ENCODE measurements at regions not wholly inside any gene's neighbourhood (a gene's known extent, or its start where the extent isn't known, plus 50 kb on each side); places are given as distances from the start of the nearest gene placed in this dataset.
"Not testable (repeated sequence)": the region's sequence is repeated elsewhere in the genome, so short reads cannot be mapped to it uniquely, and the experiment has no call there.

DNA sequence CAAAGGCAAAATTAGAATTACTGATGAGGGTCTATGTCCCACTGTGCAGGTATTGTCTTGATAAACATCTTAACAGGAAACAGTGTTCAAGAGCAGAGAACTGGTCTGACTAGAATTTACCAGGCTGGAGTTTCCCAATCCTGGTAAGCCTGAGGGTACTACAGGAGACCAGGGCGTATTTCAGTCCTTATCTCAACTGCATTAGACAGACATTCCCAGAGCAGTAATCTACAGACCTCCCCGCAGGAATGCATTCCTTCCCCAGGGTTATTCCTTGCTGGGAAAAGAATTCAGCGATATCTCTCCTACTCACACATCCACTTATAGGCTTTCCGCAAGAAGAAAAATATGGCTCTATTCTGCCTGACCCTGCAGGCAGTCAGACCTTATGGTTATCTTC, 276.0 kb upstream of the SUCLG2 start:
- intact Hi-C loops (cut with DNase I, micrococcal nuclease) = not testable (repeated sequence)

GRCh38 chr3:67923796-67924195, 269.4 kb upstream of the SUCLG2 start:
- ATAC-seq (no peak), DNase-seq (no peak)
- intact Hi-C loops (cut with DNase I, micrococcal nuclease) = no loop called here

More for the DNA sequence above, 276.0 kb upstream of the SUCLG2 start:
- not testable (repeated sequence) for DNase-seq, ATAC-seq

- no peak for ATAC-seq
- no peak for DNase-seq
- intact Hi-C loops (cut with DNase I, micrococcal nuclease) = no loop called here
Observed at GRCh38 chr3:67920969-67921368, 266.6 kb upstream of the SUCLG2 start.

DNA sequence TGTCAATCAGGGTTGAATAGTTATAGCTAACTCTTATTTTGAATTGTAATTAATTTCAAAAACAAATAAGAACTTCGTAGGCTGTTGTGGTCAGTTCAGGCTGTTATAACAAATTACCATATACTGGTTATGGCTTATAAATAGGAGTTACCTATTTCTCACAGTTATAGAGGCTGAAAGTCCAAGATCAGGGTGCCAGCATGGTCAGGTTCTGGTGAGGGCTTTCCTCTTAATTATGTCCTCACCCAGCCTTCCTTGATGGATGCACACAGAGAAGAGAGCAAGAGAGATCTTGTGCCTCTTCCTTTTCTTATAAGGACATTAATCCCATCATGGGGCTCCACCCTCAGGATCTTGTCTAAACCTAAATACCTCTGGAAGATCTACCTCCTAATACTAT, 265.9 kb upstream of the SUCLG2 start:
- DNase-seq (no peak), ATAC-seq (no peak)
- intact Hi-C loops (cut with DNase I, micrococcal nuclease) = no loop called here

DNA sequence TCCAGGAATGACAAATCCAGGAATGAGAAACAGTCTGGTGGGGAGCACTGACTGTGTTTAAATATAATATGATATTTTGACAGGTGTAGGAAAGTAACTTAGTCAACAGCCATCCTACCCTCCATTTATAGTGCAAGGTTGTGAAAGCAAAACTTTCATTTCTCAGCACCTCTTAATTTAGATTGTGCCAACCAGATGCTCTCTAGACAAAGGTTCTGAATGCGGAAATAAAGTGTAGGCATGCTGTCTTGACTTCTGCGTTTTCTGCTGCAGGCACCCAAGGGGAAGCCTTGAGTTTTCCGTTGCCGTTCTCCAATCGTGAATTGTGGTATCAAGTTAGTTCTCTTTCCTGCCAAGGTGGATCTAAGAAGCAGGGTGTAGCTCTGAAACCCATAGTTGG, 261.9 kb upstream of the SUCLG2 start:
- ATAC-seq = no peak
- DNase-seq = no peak
- intact Hi-C loops (cut with DNase I, micrococcal nuclease) = no loop called here

DNA sequence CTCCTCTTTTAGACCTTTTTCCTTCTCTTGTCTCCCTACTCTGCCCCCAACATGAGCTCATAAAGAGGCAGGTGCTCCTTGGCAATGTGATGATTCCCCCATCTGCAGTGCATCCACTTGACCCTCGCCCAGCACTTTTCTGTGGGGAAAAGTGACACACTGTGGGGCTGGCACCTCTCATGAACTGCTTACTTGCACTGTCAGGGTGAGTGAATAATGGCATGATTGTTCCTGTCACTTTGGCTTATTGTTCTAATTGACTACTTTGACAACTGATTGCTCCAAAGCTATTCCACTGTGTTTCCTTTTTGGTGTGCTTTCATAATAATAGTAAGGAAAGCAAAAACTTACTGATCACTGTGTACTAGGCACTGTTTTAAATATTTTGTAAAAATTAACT, 253.3 kb upstream of the SUCLG2 start:
- ATAC-seq (no peak), DNase-seq (no peak)
- intact Hi-C loops (cut with DNase I, micrococcal nuclease) = no loop called here

- ATAC-seq (peak; percentile 33), DNase-seq (no peak)
- intact Hi-C loops (cut with DNase I, micrococcal nuclease) = no loop called here
Observed at GRCh38 chr3:67906261-67906660, 251.8 kb upstream of the SUCLG2 start.

- intact Hi-C loops (cut with DNase I, micrococcal nuclease) = no loop called here
- no peak for ATAC-seq
- DNase-seq = no peak
Observed at GRCh38 chr3:67901681-67902080, 247.3 kb upstream of the SUCLG2 start.

- ATAC-seq = no peak
- intact Hi-C loops (cut with DNase I, micrococcal nuclease) = no loop called here
- DNase-seq = no peak
Observed at GRCh38 chr3:67898916-67899315, 244.5 kb upstream of the SUCLG2 start.

DNA sequence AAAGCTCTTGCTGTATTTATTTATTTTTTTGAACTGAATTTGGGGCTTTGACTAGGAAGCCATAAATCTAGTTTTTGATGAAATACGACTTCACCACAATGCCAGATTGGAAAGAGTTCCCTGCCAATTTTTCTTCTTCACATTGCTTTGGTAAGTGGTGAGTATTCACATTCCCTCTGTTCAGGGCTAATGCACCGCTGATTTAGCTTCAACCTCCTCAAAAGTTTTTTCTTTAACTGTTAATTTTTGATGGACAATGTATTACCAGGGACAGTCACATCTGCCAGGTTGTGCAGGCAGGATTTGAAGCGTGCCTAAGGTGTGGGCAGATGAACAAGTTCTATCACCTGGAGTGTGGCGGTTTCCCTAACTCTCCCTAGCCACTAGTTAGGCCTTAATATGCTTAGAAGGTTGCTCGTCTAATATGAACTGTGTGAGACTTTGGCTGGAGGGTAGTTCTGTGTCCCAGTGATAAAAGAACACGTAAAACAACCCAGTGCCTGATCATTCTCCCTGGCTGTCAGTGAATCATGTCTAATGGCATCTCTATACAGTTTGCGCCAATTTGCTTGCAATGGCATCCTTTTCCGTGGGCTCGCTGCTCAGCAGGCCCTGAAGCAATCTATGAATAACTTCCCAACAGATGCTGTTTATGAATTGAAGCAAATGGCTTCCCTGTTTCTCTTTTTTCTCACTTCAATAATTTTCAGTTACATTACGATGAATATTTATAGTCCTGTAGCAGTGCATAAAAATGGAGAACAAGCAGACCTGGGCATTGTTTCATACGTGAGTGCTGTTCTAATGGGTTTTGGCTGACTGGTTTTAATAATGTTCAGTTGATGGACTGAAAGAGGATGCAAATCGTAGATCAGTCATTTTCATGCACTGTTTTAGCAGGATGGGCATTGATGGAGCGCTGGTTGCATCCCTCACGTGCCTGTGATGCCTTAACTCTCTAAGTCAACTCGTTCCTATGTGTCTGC, 243.2 kb upstream of the SUCLG2 start:
- DNase-seq (no peak), ATAC-seq (no peak)
- intact Hi-C loops (cut with DNase I, micrococcal nuclease) = no loop called here

DNA sequence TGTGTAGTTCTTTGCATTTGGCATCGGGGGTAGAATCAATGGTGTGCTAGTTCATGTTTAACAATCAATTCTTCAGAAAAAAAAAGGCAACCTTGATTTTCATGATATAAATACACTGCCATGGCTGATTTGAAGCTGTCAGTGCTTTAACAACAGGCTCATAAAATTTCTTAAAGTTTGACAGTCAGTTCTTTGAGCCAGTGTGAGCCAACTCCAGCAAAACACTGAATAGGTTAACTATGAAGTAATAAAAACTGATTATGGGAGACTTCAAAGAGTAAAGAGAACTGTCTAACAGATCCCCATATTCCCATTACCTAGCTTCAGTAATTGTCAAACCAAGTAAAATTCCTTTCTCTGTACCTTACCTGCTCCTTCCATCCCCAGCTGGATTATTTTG, 241.7 kb upstream of the SUCLG2 start:
- intact Hi-C loops (cut with DNase I, micrococcal nuclease) = no loop called here
- ATAC-seq (peak; percentile 97), DNase-seq (no peak)

DNA sequence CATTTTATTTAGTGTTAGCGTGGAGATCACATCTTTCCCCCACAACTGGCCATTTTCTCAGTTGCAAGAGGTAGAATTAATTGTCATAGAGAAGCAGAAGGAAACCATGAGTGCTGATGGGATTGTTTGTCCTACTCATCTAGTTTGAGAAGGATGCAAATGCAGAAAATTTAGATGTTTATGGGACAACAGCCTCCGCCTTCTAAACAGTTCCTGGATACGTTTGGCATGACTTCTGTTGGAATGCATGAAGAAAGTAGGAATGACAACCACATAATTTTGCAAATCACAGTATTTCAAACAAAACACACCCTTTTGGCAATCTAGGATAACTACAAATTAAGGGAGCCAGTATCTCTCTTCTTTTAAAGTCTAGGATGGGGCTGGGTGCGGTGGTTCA, 240.1 kb upstream of the SUCLG2 start:
- DNase-seq (no peak), ATAC-seq (no peak)
- intact Hi-C loops (cut with DNase I, micrococcal nuclease) = no loop called here

- intact Hi-C loops (cut with DNase I, micrococcal nuclease) = no loop called here
- ATAC-seq (no peak), DNase-seq (no peak)
Observed at GRCh38 chr3:67884345-67884744, 229.9 kb upstream of the SUCLG2 start.

DNA sequence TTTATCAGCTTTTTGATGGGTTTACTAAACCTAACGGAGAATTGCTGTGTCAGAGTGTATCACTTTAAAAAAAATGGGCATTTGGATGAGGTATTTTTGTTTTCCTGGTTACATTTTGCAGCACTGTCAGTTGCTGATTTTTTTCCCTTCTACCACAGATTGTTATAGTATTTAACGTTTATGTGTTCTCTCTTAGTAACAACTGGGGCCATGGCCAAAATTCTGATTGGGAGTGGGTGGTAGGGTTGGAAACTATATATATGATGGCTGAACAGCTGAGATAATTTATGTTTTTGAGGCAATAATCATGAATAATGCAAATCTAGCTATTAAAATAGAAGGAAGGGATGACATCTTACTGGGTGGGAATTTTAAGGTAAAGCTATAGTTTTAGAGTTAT, 229.4 kb upstream of the SUCLG2 start:
- DNase-seq = no peak
- intact Hi-C loops (cut with DNase I, micrococcal nuclease) = no loop called here
- ATAC-seq = no peak

GRCh38 chr3:67882981-67883380, 228.6 kb upstream of the SUCLG2 start:
- DNase-seq = no peak
- intact Hi-C loops (cut with DNase I, micrococcal nuclease) = no loop called here
- ATAC-seq = no peak

DNA sequence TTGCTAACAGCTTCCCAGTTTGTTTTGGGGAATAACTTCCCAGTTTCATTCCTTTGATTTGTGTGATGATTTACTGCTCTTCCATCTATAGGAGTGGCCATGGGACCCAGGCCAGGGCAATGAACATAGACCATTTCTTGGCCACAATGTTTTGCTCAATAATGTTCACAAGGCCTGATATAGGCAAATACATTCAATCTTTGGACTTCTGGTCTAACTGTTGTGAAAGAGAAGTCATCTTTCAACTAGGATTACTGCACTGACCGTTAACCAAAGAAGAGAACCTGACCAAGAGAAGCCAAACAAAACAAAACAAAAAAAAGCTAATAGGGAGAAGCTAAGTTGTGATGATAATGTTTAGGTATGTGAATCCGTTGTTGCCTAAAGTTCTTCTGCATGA, 221.8 kb upstream of the SUCLG2 start:
- DNase-seq (no peak), ATAC-seq (peak; percentile 51)
- intact Hi-C loops (cut with DNase I, micrococcal nuclease) = no loop called here

DNA sequence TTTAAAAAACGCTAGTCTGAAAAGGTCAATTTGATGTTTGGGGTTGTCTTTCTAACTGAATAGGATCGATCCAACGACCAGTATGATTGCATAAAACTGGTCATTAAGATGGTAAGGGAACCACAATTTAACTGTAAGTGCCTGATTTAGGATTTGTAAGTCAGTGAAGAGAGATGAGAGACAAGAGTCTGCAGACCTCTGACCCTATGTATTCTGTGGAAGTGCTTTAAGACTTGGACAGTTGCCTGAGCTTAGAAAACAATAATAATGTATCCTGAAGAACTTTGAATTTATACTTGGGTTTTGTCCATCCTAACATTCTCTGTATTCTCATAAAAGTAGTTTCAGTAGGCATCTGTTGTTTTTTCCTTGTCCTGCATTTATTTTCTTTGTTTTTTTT, 221.4 kb upstream of the SUCLG2 start:
- no peak for ATAC-seq
- no peak for DNase-seq
- intact Hi-C loops (cut with DNase I, micrococcal nuclease) = no loop called here

- DNase-seq (no peak), ATAC-seq (no peak)
- intact Hi-C loops (cut with DNase I, micrococcal nuclease) = no loop called here
Observed at GRCh38 chr3:67875338-67875737, 220.9 kb upstream of the SUCLG2 start.

- no peak for ATAC-seq
Observed at GRCh38 chr3:67870477-67870876, 216.1 kb upstream of the SUCLG2 start.

DNA sequence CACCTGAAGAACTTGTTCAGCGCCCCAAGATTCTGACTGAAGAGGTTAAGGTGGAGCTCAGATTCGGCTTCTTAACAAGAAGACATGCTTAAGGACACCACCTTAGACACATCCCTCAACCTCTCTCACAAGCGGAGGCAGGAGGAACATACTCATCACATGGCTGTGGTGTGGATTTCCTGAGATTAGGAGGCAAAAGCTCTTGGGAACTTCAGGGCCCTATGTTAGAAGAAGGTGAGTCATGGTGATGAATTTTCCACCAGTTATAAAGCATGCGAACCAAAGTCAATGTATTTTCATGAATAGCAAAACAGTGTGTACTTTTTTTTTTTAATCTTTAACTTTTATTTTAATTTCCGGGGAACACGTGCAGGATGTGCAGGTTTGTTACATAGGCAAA, 212.2 kb upstream of the SUCLG2 start:
- intact Hi-C loops (cut with DNase I, micrococcal nuclease) = no loop called here
- no peak for ATAC-seq
- DNase-seq = no peak

More at GRCh38 chr3:67870477-67870876, 216.1 kb upstream of the SUCLG2 start:
- DNase-seq = no peak
- intact Hi-C loops (cut with DNase I, micrococcal nuclease) = no loop called here

Data from left colon (tissue), 2 donors.